Transverse colon (tissue), 4 donors: ENCODE measurements at regions not wholly inside any gene's neighbourhood (a gene's known extent, or its start where the extent isn't known, plus 50 kb on each side); places are given as distances from the start of the nearest gene placed in this dataset.

ENCODE experiments used
- EP300 ChIP-seq: sonication (generic); formaldehyde crosslinking; IDR thresholded peaks from one replicate; pipeline ENCODE4 v1.6.1; 2017; ENCODE audit warnings: antibody characterized with exemption, low read depth
- POLR2A ChIP-seq: fragments of 450-650 bp; IDR thresholded peaks from one replicate; pipeline ENCODE4 v1.6.1; 2016; ENCODE audit warnings: antibody characterized with exemption, mild to moderate bottlenecking, moderate library complexity
- POLR2AphosphoS5 ChIP-seq, 3 donors: sonication (generic); formaldehyde crosslinking; IDR thresholded peaks; one replicate each; pipeline ENCODE4 v1.6.1; 2016; ENCODE audit warnings: antibody characterized with exemption in 3 of 3
- TF ChIP-seq, protein P1 (sequence below), 5 experiments: fragments of 200-600 bp in 3 of 5; fragments of 450-650 bp in 2 of 5; sonication (generic) in 3 of 5; IDR thresholded peaks; 1 replicate in 2 of 5; 2 replicates in 3 of 5; pipeline ENCODE4 v1.5.1; 2016 to 2017; ENCODE audit warnings: antibody characterized with exemption in 5 of 5, inconsistent platforms in 3 of 5, mild to moderate bottlenecking in 2 of 5, moderate library complexity in 1 of 5

DNA sequence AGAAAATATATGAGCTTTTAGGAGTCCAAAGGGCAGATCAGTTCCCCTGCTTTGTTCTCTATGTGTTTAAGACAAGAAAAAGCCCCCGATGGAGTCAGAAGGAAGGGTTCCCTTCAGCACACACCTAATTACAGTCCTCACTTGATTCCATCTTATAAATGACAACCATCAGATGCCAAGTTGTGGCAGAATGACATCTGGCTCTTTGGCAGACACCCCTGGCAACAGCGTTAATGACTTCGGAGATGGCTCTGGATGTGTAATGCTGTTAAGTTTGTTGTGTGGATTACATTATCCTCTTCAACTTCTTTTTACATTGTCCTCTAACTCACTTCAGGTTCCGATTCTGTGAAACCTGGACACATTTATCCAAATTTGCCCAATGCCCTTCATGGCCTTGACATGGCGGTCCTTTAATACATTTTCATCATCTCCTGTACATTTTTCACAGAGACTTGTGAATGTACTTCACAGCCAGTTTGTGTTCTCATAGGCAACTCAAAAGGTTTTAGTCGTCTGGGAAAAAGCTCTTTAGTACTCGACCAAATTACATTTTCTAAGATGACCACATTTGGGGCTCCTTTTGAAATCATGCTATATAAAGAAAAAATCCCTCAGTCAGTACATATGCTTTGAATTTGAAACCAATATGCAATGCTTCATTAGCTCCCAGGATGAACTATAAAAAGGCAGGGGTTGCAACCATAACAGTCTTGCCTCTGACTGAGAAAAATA, 667.8 kb downstream of the NOVA1 start:
- TF ChIP-seq POLR2A (no peak), POLR2AphosphoS5 (IDR thresholded peaks at IDR 0.05) (no peak), EP300 (no peak)
- TF ChIP-seq, protein P1, sequence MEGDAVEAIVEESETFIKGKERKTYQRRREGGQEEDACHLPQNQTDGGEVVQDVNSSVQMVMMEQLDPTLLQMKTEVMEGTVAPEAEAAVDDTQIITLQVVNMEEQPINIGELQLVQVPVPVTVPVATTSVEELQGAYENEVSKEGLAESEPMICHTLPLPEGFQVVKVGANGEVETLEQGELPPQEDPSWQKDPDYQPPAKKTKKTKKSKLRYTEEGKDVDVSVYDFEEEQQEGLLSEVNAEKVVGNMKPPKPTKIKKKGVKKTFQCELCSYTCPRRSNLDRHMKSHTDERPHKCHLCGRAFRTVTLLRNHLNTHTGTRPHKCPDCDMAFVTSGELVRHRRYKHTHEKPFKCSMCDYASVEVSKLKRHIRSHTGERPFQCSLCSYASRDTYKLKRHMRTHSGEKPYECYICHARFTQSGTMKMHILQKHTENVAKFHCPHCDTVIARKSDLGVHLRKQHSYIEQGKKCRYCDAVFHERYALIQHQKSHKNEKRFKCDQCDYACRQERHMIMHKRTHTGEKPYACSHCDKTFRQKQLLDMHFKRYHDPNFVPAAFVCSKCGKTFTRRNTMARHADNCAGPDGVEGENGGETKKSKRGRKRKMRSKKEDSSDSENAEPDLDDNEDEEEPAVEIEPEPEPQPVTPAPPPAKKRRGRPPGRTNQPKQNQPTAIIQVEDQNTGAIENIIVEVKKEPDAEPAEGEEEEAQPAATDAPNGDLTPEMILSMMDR (IDR thresholded peaks at IDR 0.05): no peak
